ENCODE measurements at regions not wholly inside any gene's neighbourhood (a gene's known extent, or its start where the extent isn't known, plus 50 kb on each side); places are given as distances from the start of the nearest gene placed in this dataset.

GRCh38 chr16:61150351-61150750, 885.9 kb downstream of the CDH8 start:
- no peaks in the 10 kb centered on the region for H3K27me3 ChIP-seq (ENCODE audit: control insufficient read depth, insufficient read depth, low read length)
- H3K36me3 ChIP-seq (ENCODE audit: control insufficient read depth, insufficient read depth, low read length), result no peaks in the 10 kb centered on the region
- DNase-seq (ENCODE audit: low read depth) (no peak), FAIRE-seq (no peak)
- TF ChIP-seq, protein P1, sequence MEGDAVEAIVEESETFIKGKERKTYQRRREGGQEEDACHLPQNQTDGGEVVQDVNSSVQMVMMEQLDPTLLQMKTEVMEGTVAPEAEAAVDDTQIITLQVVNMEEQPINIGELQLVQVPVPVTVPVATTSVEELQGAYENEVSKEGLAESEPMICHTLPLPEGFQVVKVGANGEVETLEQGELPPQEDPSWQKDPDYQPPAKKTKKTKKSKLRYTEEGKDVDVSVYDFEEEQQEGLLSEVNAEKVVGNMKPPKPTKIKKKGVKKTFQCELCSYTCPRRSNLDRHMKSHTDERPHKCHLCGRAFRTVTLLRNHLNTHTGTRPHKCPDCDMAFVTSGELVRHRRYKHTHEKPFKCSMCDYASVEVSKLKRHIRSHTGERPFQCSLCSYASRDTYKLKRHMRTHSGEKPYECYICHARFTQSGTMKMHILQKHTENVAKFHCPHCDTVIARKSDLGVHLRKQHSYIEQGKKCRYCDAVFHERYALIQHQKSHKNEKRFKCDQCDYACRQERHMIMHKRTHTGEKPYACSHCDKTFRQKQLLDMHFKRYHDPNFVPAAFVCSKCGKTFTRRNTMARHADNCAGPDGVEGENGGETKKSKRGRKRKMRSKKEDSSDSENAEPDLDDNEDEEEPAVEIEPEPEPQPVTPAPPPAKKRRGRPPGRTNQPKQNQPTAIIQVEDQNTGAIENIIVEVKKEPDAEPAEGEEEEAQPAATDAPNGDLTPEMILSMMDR (IDR thresholded peaks at IDR 0.05; ENCODE audit: insufficient read depth, low read length, severe bottlenecking), result no peak
- H3K4me3 ChIP-seq (ENCODE audit: low read depth, low read length), result no peak overlapping the region

- FAIRE-seq, result no peak
- DNase-seq (ENCODE audit: low read depth), result no peak
- no peaks in the 10 kb centered on the region for H3K36me3 ChIP-seq (ENCODE audit: control insufficient read depth, insufficient read depth, low read length)
- no peaks in the 10 kb centered on the region for H3K27me3 ChIP-seq (ENCODE audit: control insufficient read depth, insufficient read depth, low read length)
- no peak overlapping the region for H3K4me3 ChIP-seq (ENCODE audit: low read depth, low read length)
- TF ChIP-seq, protein P1 (IDR thresholded peaks at IDR 0.05; ENCODE audit: insufficient read depth, low read length, severe bottlenecking), result no peak
Measured at GRCh38 chr16:61149709-61150108, 886.5 kb downstream of the CDH8 start.

GRCh38 chr16:61148930-61149329, 887.3 kb downstream of the CDH8 start:
- H3K4me3 ChIP-seq (ENCODE audit: low read depth, low read length), result no peak overlapping the region
- H3K36me3 ChIP-seq (ENCODE audit: control insufficient read depth, insufficient read depth, low read length), result no peaks in the 10 kb centered on the region
- FAIRE-seq (no peak), DNase-seq (ENCODE audit: low read depth) (no peak)
- TF ChIP-seq, protein P1 (IDR thresholded peaks at IDR 0.05; ENCODE audit: insufficient read depth, low read length, severe bottlenecking), result no peak
- no peaks in the 10 kb centered on the region for H3K27me3 ChIP-seq (ENCODE audit: control insufficient read depth, insufficient read depth, low read length)

GRCh38 chr16:61146429-61146828, 889.8 kb downstream of the CDH8 start:
- Histone ChIP-seq H3K4me3 (ENCODE audit: low read depth, low read length) (no peak overlapping the region), H3K27me3 (ENCODE audit: control insufficient read depth, insufficient read depth, low read length) (no peaks in the 10 kb centered on the region), H3K36me3 (ENCODE audit: control insufficient read depth, insufficient read depth, low read length) (no peaks in the 10 kb centered on the region)
- TF ChIP-seq, protein P1 (IDR thresholded peaks at IDR 0.05; ENCODE audit: insufficient read depth, low read length, severe bottlenecking), result no peak
- DNase-seq (ENCODE audit: low read depth) (no peak), FAIRE-seq (no peak)

DNA sequence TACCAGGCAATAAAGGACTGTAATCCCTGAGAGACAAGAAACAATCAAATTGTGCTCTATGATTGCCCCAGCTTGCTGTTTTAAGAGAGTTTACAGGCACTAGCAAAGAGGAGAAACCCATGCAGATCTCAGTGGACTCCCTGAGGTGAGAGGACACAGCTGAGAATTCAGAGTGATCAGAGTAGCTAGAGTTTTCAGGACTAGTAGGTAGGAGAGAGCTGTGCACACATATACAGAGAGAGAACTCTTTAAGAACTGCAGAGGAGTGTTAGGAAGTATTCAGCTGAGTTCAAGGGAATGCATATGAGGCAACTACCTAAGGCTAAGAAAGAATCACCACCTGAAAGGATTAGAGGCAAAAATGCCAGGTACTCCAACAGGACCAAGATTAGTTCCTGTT, 904.8 kb downstream of the CDH8 start:
- no peak overlapping the region for H3K4me3 ChIP-seq (ENCODE audit: low read depth, low read length)
- FAIRE-seq (no peak), DNase-seq (ENCODE audit: low read depth) (no peak)
- no peaks in the 10 kb centered on the region for H3K27me3 ChIP-seq (ENCODE audit: control insufficient read depth, insufficient read depth, low read length)
- H3K36me3 ChIP-seq (ENCODE audit: control insufficient read depth, insufficient read depth, low read length), result no peaks in the 10 kb centered on the region
- TF ChIP-seq, protein P1 (IDR thresholded peaks at IDR 0.05; ENCODE audit: insufficient read depth, low read length, severe bottlenecking), result no peak

DNA sequence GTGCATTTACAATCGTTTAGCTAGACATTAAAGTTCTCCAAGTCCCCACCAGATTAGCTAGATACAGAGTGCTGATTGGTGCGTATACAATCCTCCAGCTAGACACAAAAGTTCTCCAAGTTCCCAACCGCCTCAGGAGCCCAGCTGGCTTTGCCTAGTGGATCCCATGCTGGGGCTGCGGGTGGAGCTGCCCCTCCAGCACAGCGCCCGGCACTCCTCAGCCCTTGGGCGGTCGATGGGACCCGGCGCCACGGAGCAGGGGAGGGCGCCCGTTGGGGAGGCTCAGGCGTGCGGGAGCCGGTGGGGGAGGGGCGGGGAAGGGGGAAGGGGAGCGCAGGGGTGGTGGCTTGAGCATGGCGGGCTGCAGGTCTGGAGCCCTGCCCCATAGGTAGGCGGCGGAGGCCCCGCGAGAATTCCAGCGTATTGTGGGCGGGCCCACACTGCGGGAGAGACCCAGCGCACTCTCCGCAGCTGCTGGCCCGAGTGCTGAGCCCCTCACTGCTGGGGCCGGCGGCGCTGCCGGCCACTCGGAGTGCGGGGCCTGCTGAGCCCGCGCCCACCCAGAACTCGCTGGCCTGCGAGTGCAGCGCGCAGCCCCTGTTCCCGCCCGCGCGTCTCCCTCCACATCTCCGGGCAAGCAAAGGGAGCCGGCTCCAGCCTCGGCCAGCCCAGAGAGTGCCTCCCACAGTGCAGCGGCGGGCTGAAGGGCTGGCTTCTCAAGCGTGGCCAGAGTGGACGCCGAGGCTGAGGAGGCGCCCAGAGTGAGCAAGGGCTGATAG, 907.5 kb downstream of the CDH8 start:
- Histone ChIP-seq H3K27me3 (ENCODE audit: control insufficient read depth, insufficient read depth, low read length) (no peaks in the 10 kb centered on the region), H3K36me3 (ENCODE audit: control insufficient read depth, insufficient read depth, low read length) (no peaks in the 10 kb centered on the region), H3K4me3 (ENCODE audit: low read depth, low read length) (no peak overlapping the region)
- FAIRE-seq (no peak), DNase-seq (ENCODE audit: low read depth) (no peak)
- TF ChIP-seq, protein P1 (IDR thresholded peaks at IDR 0.05; ENCODE audit: insufficient read depth, low read length, severe bottlenecking), result no peak

All from bronchial epithelial cell (primary cell).